ENCODE measurements at regions not wholly inside any gene's neighbourhood (a gene's known extent, or its start where the extent isn't known, plus 50 kb on each side); places are given as distances from the start of the nearest gene placed in this dataset.

DNA sequence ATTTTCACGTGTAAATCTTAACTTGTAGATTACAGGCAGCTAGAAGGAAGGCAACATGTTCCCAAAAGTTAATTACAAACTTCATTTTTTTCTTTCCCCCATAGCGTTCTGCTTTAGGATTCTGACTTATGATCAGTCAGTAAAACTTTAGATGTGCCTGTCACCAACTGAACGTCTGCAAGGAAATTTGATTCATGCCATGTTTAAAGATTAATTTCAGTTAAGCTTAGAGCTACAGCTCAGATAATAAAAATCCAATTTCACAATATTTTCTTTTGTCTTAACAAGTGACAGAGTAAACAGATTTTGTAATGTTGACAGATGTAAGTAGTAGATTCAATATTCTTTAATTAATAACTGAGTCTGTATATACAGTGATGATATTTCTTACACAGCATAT, 253.1 kb downstream of the NFKBIZ start:
- no peak for DNase-seq (ENCODE audit: low read depth)
- H3K4me3 ChIP-seq (ENCODE audit: low read depth, low read length): no peak overlapping the region
- TF ChIP-seq, protein P1, sequence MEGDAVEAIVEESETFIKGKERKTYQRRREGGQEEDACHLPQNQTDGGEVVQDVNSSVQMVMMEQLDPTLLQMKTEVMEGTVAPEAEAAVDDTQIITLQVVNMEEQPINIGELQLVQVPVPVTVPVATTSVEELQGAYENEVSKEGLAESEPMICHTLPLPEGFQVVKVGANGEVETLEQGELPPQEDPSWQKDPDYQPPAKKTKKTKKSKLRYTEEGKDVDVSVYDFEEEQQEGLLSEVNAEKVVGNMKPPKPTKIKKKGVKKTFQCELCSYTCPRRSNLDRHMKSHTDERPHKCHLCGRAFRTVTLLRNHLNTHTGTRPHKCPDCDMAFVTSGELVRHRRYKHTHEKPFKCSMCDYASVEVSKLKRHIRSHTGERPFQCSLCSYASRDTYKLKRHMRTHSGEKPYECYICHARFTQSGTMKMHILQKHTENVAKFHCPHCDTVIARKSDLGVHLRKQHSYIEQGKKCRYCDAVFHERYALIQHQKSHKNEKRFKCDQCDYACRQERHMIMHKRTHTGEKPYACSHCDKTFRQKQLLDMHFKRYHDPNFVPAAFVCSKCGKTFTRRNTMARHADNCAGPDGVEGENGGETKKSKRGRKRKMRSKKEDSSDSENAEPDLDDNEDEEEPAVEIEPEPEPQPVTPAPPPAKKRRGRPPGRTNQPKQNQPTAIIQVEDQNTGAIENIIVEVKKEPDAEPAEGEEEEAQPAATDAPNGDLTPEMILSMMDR (IDR thresholded peaks at IDR 0.05; ENCODE audit: control insufficient read depth, extremely low read depth, insufficient read depth): no peak

DNA sequence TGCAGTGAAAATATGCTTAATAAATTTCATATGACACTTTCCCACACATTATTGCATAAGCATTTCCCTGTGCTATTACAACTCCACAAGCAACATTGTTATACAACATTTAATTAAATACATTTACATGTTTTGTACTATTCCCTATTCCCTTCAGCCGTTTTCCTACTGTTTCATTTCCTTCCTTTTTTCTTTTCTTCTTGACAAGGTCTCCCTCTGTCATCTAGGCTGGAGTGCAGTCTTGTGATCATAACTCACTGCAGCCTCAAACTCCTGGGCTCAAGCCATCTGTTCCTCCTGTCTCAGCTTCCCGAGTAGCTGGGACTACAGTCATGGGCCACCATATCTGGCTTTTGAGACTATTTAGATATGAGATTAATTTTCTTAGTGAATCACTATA, 254.7 kb downstream of the NFKBIZ start:
- no peak for DNase-seq (ENCODE audit: low read depth)
- no peak overlapping the region for H3K4me3 ChIP-seq (ENCODE audit: low read depth, low read length)
- TF ChIP-seq, protein P1 (IDR thresholded peaks at IDR 0.05; ENCODE audit: control insufficient read depth, extremely low read depth, insufficient read depth): no peak

DNA sequence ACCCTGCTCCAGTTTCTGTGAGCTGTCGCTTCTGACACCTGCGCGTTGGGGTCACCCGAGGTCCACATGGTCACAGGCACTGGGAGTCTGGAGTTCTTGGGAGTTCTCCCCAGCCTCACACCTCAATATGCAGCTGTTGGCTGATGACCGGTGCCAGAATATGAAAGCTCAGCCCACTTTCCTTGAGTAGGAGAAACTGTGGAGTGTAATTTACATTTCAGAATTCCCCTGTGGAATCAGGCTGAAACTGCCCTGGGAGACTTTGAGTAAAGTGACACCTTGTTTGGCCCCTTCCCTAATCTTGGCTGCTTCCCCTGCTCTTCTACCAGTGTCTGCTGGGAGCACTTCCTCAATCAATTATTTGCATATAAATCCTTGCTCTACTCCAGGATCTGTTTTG, 255.9 kb downstream of the NFKBIZ start:
- H3K4me3 ChIP-seq (ENCODE audit: low read depth, low read length): no peak overlapping the region
- TF ChIP-seq, protein P1 (IDR thresholded peaks at IDR 0.05; ENCODE audit: control insufficient read depth, extremely low read depth, insufficient read depth): no peak
- no peak for DNase-seq (ENCODE audit: low read depth)

DNA sequence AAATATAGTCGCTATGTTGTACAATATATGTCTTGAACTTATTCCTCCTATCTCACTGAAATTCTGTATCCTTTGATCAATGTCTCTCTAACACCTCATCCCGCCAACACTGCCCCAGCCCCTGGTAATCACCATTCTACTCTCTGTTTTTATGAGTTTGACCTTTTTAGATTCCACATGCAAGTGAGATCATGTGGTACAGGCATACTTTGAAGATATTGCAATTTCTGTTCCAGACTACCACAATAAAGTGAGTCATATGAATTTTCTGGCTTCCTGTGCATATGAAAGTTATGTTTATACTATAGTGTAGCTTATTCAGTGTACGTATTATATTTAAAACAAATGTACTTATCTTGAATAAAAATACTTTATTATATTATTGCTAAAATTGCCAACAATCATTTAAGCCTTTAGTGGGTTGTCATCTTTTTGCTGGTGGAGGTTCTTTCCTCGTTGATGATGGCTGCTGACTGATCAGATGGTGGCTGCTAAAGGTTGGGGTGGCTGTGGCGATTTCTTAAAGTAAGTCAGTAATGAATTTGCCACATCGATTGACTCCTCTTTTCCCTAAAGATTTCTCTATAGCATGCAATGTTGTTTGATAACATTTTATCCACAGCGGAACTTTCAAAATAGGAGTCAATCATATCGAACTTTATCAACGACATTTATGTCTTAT, 257.2 kb downstream of the NFKBIZ start:
- DNase-seq (ENCODE audit: low read depth): no peak
- no peak overlapping the region for H3K4me3 ChIP-seq (ENCODE audit: low read depth, low read length)
- TF ChIP-seq, protein P1 (IDR thresholded peaks at IDR 0.05; ENCODE audit: control insufficient read depth, extremely low read depth, insufficient read depth): no peak

DNA sequence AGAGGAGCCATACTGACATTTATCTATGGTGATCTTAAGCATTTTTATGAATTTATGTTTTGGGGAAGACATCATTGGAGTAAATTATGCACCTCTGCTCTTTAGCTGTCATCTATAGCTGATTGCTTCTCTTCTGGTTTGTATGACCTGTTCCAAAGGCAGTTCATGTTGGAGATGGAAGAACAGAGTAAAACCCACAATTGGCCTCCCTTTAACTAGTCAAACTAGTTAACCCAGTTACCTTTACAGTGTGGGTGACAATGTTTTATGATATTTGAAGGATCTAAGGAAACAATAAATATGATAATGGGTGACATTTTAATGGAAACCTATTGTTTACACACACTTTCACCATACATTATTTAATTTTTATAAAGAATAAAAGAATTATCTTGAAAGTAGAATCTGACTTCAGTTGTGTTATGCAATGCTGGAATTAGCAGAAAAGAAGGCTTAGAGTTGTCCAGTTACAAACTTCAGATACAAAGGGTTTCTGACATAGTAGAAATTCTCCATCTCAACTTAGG, 263.5 kb downstream of the NFKBIZ start:
- TF ChIP-seq, protein P1 (IDR thresholded peaks at IDR 0.05; ENCODE audit: control insufficient read depth, extremely low read depth, insufficient read depth): no peak
- no peak for DNase-seq (ENCODE audit: low read depth)
- no peak overlapping the region for H3K4me3 ChIP-seq (ENCODE audit: low read depth, low read length)

DNA sequence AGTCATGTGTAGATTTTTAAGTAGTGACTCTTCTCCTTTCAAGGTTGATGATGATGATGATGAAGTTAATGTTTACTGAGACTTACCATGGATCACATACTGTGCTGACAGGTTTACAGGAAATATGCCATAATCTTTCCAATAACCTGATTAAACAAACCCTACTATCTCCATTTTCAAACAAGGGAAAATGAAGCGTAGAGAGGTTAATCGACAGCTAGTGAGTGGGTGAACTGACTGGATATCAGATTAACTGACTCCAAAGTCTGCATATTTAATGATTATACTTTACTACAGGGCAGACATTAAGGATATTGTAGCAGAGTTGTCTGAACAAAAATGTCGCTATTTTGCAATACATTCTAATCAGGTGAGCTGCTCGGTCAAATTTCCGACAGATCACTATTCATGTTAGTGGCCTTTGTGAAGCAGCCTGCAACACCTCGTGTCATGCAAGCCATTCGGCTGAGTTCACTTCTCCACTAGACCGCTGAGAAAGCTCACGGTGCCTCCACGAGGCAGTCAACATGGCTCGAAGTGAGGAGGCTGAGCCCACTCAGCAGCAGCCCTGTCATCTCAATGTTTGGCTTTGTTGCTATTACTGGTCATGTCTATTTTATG, 264.2 kb downstream of the NFKBIZ start:
- H3K4me3 ChIP-seq (ENCODE audit: low read depth, low read length): no peak overlapping the region
- DNase-seq (ENCODE audit: low read depth): no peak
- TF ChIP-seq, protein P1 (IDR thresholded peaks at IDR 0.05; ENCODE audit: control insufficient read depth, extremely low read depth, insufficient read depth): no peak
